Adrenal gland (tissue), 5 donors: ENCODE measurements at regions not wholly inside any gene's neighbourhood (a gene's known extent, or its start where the extent isn't known, plus 50 kb on each side); places are given as distances from the start of the nearest gene placed in this dataset.

ENCODE experiments used
- POLR2A ChIP-seq, 2 donors: fragments of 450-650 bp; IDR thresholded peaks; one replicate each; pipeline ENCODE4 v1.6.1; 2017; ENCODE audit warnings: antibody characterized with exemption in 2 of 2, mild to moderate bottlenecking in 2 of 2, moderate library complexity in 1 of 2
- TF ChIP-seq, protein P1 (sequence below), 6 experiments: fragments of 450-650 bp in 4 of 6; fragments of 200-600 bp in 2 of 6; sonication (generic) in 1 of 6; IDR thresholded peaks; 1 replicate in 5 of 6; 2 replicates in 1 of 6; pipeline versions ENCODE4 v1.5.1 to v1.8.0; 2016 to 2021; ENCODE audit warnings: antibody characterized with exemption in 6 of 6, mild to moderate bottlenecking in 2 of 6, moderate library complexity in 1 of 6
- donor health status: DM: no; HTN: no; CAD: no.

DNA sequence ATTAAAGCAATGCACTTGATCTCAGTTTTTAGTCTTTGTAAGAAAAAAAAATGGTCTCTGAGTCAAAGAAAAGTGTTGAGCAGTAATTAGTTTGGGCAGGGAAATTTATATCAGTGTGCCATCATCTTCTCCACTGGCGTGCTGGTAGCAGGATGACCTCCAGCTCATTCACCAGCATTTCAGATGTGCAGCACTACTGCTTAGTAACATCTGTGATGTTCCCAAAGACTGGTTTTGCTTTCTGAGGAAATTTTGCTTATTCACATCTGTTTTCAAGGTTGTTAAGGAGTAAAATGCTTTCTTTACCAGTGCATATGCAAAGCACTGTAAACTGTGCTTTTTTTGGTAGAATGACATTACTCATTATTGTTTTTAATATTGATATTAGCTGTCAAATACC is 540.4 kb downstream of the TRAM1L1 start:
- TF ChIP-seq, protein P1, sequence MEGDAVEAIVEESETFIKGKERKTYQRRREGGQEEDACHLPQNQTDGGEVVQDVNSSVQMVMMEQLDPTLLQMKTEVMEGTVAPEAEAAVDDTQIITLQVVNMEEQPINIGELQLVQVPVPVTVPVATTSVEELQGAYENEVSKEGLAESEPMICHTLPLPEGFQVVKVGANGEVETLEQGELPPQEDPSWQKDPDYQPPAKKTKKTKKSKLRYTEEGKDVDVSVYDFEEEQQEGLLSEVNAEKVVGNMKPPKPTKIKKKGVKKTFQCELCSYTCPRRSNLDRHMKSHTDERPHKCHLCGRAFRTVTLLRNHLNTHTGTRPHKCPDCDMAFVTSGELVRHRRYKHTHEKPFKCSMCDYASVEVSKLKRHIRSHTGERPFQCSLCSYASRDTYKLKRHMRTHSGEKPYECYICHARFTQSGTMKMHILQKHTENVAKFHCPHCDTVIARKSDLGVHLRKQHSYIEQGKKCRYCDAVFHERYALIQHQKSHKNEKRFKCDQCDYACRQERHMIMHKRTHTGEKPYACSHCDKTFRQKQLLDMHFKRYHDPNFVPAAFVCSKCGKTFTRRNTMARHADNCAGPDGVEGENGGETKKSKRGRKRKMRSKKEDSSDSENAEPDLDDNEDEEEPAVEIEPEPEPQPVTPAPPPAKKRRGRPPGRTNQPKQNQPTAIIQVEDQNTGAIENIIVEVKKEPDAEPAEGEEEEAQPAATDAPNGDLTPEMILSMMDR (IDR thresholded peaks at IDR 0.05) = no peak
- TF ChIP-seq POLR2A (IDR thresholded peaks at IDR 0.05) = no peak
